CD4-positive, alpha-beta T cell (primary cell): ENCODE measurements at regions not wholly inside any gene's neighbourhood (a gene's known extent, or its start where the extent isn't known, plus 50 kb on each side); places are given as distances from the start of the nearest gene placed in this dataset.

ENCODE experiments used
- ATAC-seq: fragments of 200-7000 bp; cut with Tn5 transposase; one replicate; pipeline ENCODE4 v1.10.0; 2022; ENCODE audit warnings: mild to moderate bottlenecking; ENCODE audit not compliant: poor library complexity
- CTCF ChIA-PET: fragments of 350-600 bp; sonication (Branson Sonifier 250); formaldehyde crosslinking; loops from one replicate; lab custom pipeline; 2021; ENCODE audit warnings: antibody characterized with exemption, inconsistent platforms; lab: Charles Lee
- POLR2A ChIA-PET: fragments of 350-600 bp; sonication (Branson Sonifier 250); formaldehyde crosslinking; loops from one replicate; lab custom pipeline; 2021; ENCODE audit warnings: antibody characterized with exemption, inconsistent platforms; lab: Charles Lee
- DNase-seq, 14 experiments: peaks; one replicate each; pipeline ENCODE4 v3.0.0-alpha.2; 2013 to 2020; ENCODE audit warnings: mixed read lengths in 2 of 14
- H3K27ac ChIP-seq, 2 donors: one replicate each; pipeline versions ENCODE4 v1.5.1 to v1.7.0; 2013; ENCODE audit warnings: low read length in 2 of 2, low read depth in 1 of 2, mild to moderate bottlenecking in 1 of 2
- H3K27me3 ChIP-seq, 2 experiments: 1 replicate in 1 of 2; 2 replicates in 1 of 2; pipeline versions ENCODE4 v1.6.1 to v1.7.0; 2013; ENCODE audit warnings: low read length in 2 of 2, control low read depth in 1 of 2, mild to moderate bottlenecking in 1 of 2, moderate library complexity in 1 of 2; ENCODE audit not compliant: insufficient read depth in 2 of 2, control insufficient read depth in 1 of 2
- H3K36me3 ChIP-seq: one replicate; pipeline ENCODE4 v1.6.1; 2013; ENCODE audit warnings: low read length, control low read depth; ENCODE audit not compliant: insufficient read depth
- H3K4me1 ChIP-seq: one replicate; pipeline ENCODE4 v1.6.1; 2013; ENCODE audit warnings: low read length, control low read depth; ENCODE audit not compliant: insufficient read depth
- H3K4me3 ChIP-seq: one replicate; pipeline ENCODE4 v1.5.1; 2013; ENCODE audit warnings: mild to moderate bottlenecking, low read length, moderate library complexity
- H3K9me3 ChIP-seq, 2 experiments: 1 replicate in 1 of 2; 2 replicates in 1 of 2; pipeline versions ENCODE4 v1.6.1 to v1.7.0; 2013; ENCODE audit warnings: low read length in 2 of 2, mild to moderate bottlenecking in 2 of 2, control low read depth in 1 of 2, moderate library complexity in 1 of 2; ENCODE audit not compliant: control insufficient read depth in 1 of 2, insufficient read depth in 1 of 2
- H3K27ac Mint-ChIP-seq: one replicate; pipeline ENCODE4 v1.8.0; 2020; ENCODE audit warnings: mixed read lengths
- H3K27me3 Mint-ChIP-seq: one replicate; pipeline ENCODE4 v1.8.0; 2021; ENCODE audit warnings: mixed read lengths
- H3K36me3 Mint-ChIP-seq: one replicate; pipeline ENCODE4 v1.8.0; 2021; ENCODE audit warnings: low read depth, mixed read lengths
- H3K4me1 Mint-ChIP-seq: one replicate; pipeline ENCODE4 v1.8.0; 2021; ENCODE audit warnings: low read depth, mixed read lengths
- H3K4me3 Mint-ChIP-seq: one replicate; pipeline ENCODE4 v1.8.0; 2020; ENCODE audit warnings: mild to moderate bottlenecking, mixed read lengths
- H3K9me3 Mint-ChIP-seq: one replicate; pipeline ENCODE4 v1.8.0; 2020; ENCODE audit warnings: mixed read lengths
- CTCF ChIP-seq: fragments of 200-600 bp; IDR thresholded peaks from one replicate; pipeline ENCODE4 v1.8.0; 2022; ENCODE audit warnings: antibody characterized with exemption, mild to moderate bottlenecking
- intact Hi-C, 2 experiments: fragments of 100-400 bp; cut with DNase I in 1 of 2; cut with micrococcal nuclease in 1 of 2; formaldehyde crosslinking; loops; one replicate each; pipeline versions ENCODE4 v1.15.1 to v1.9.0; 2023 to 2025; cut with DNase I, micrococcal nuclease

GRCh38 chr3:42345811-42346210 is 64.6 kb downstream of the LYZL4 start:
- peak overlapping the region; percentile 62 for H3K4me3 Mint-ChIP-seq
- Histone ChIP-seq H3K36me3 (no peaks in the 10 kb centered on the region), H3K4me3 (no peak overlapping the region), H3K9me3 (peaks cover 0 to 8% of the 10 kb centered on the region in 2 experiments), H3K4me1 (peaks cover 25% of the 10 kb centered on the region), H3K27ac (no peak overlapping the region), H3K27me3 (peaks cover 0 to under 1% of the 10 kb centered on the region in 2 experiments)
- no peak for TF ChIP-seq CTCF
- ChIA-PET CTCF (no interaction called here), POLR2A (interaction anchor here (0.6 to 1.5 kb wide), 7 partner anchors 10 to 156 kb away, joined by 3 to 22 read pairs (median 4); partner anchors contain the start of gene VIPR1)
- H3K4me1 Mint-ChIP-seq, result peaks cover 35% of the 10 kb centered on the region
- intact Hi-C loops, result no loop called here
- ATAC-seq (peak; percentile 67), DNase-seq (peak in 6 of 14 experiments; percentile 17 to 38 (median 28))
- H3K27me3 Mint-ChIP-seq, result no peaks in the 10 kb centered on the region
- peak overlapping the region; percentile 84 for H3K27ac Mint-ChIP-seq
- no peaks in the 10 kb centered on the region for H3K9me3 Mint-ChIP-seq
- no peaks in the 10 kb centered on the region for H3K36me3 Mint-ChIP-seq

DNA sequence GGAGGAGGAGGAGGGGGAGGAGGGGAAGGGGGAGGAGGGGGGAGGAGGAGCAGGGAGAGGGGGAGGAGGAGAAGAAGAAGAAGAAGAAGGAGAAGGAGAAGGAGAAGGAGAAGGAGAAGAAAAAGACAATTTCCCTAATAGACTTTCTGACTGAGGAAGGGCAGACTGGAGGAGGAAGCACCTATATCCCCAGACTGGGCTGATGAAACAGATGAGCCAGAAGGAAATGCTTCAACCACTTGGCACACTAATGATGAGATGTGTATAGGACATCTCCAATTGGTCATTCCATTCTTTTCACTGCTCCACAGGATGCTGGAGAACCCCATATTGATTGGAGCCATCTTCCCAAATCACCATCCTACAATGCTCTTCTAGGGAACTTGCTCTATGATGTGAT is 69.9 kb downstream of the LYZL4 start:
- Mint-ChIP-seq H3K9me3 (no peaks in the 10 kb centered on the region), H3K27ac (no peak overlapping the region), H3K27me3 (peaks cover 8% of the 10 kb centered on the region), H3K4me3 (no peak overlapping the region), H3K4me1 (peaks cover 6% of the 10 kb centered on the region), H3K36me3 (no peaks in the 10 kb centered on the region)
- no peaks in the 10 kb centered on the region for H3K4me1 ChIP-seq
- H3K9me3 ChIP-seq, result no peaks in the 10 kb centered on the region
- no peak overlapping the region for H3K27ac ChIP-seq
- ATAC-seq (no peak), DNase-seq (no peak)
- TF ChIP-seq CTCF, result no peak
- H3K27me3 ChIP-seq, result peaks cover 2 to 4% of the 10 kb centered on the region in 2 experiments
- intact Hi-C loops, result no loop called here
- no peaks in the 10 kb centered on the region for H3K36me3 ChIP-seq
- CTCF ChIA-PET, result no interaction called here
- POLR2A ChIA-PET, result no interaction called here
- no peak overlapping the region for H3K4me3 ChIP-seq

DNA sequence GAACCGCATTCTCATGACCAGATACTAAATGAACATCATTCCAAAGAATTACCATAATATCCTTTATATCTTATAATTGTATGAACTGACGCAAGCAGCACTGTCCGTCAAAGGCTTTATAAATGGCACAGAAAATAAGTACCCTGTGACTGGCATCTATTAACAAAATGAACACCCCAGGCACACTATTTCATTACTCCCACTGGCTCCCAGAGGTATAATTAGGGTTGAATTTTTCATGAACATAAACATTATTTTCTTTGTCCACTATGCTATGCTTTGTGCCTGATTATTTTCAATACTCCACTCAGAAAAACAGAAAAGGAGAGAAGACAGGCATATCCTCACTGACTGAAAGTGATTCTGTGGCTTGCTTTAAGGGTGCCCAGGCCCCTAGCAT is 71.1 kb downstream of the LYZL4 start:
- intact Hi-C loops, result no loop called here
- no peak for ATAC-seq
- POLR2A ChIA-PET, result no interaction called here
- no peaks in the 10 kb centered on the region for H3K9me3 Mint-ChIP-seq
- peaks cover 8% of the 10 kb centered on the region for H3K27me3 Mint-ChIP-seq
- no peaks in the 10 kb centered on the region for H3K4me1 ChIP-seq
- CTCF ChIA-PET, result no interaction called here
- H3K27me3 ChIP-seq, result peaks cover 2 to 4% of the 10 kb centered on the region in 2 experiments
- H3K4me3 Mint-ChIP-seq, result no peak overlapping the region
- no peak for TF ChIP-seq CTCF
- no peak overlapping the region for H3K27ac ChIP-seq
- H3K4me3 ChIP-seq, result no peak overlapping the region
- H3K9me3 ChIP-seq, result no peaks in the 10 kb centered on the region
- no peaks in the 10 kb centered on the region for H3K36me3 ChIP-seq
- no peaks in the 10 kb centered on the region for H3K36me3 Mint-ChIP-seq
- H3K4me1 Mint-ChIP-seq, result no peaks in the 10 kb centered on the region
- H3K27ac Mint-ChIP-seq, result no peak overlapping the region
- no peak for DNase-seq
